ENCODE measurements at regions not wholly inside any gene's neighbourhood (a gene's known extent, or its start where the extent isn't known, plus 50 kb on each side); places are given as distances from the start of the nearest gene placed in this dataset.

DNA sequence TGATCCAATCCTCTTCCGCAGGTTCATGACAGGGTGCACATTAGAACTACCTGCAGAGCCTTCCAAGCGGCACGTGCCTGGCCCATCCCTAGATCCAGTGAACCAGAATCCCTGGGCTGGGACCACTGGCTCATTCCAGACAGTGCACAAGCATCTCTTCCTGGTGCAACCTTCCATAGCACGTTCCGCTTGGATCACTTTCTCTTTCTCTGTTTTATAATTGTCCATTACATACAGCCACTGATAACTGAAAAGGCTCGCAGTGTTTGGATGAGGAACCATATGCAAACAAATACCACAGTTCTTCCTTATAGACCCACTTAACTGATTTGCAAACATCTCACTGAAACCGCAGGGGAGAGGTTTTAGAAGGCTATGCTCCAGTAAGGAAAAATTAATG is 59.6 kb upstream of the DDR1 start:
- no peak overlapping the region for H3K4me3 ChIP-seq (ENCODE audit: low read depth, low read length)
- DNase-seq (ENCODE audit: low read depth) = no peak
- TF ChIP-seq CTCF (IDR thresholded peaks at IDR 0.05; ENCODE audit: insufficient read depth, low read depth, low read length, missing control alignments) = no peak

DNA sequence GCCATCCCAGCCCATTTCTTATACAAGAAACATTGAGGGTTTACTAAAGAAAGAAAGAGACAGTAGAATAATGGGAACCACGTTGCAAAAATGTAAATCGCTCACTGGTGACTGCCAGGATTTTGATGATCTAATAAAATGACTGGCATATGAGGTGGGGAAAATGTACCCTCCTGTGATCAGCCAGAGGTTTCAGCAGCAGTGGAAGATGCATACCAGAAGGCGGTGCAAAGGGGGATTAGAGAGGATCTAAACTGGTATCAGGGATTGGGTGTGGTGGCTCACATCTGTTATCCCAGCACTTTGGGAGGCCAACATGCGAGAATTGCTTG is 60.8 kb upstream of the DDR1 start:
- DNase-seq (ENCODE audit: low read depth) = no peak
- H3K4me3 ChIP-seq (ENCODE audit: low read depth, low read length) = no peak overlapping the region
- no peak for TF ChIP-seq CTCF (IDR thresholded peaks at IDR 0.05; ENCODE audit: insufficient read depth, low read depth, low read length, missing control alignments)

GRCh38 chr6:30821862-30822784 is 62.2 kb upstream of the DDR1 start:
- TF ChIP-seq CTCF (IDR thresholded peaks at IDR 0.05; ENCODE audit: insufficient read depth, low read depth, low read length, missing control alignments) = peak; percentile 47
- H3K4me3 ChIP-seq (ENCODE audit: low read depth, low read length) = no peak overlapping the region
- peak; percentile 64 for DNase-seq (ENCODE audit: low read depth)

DNA sequence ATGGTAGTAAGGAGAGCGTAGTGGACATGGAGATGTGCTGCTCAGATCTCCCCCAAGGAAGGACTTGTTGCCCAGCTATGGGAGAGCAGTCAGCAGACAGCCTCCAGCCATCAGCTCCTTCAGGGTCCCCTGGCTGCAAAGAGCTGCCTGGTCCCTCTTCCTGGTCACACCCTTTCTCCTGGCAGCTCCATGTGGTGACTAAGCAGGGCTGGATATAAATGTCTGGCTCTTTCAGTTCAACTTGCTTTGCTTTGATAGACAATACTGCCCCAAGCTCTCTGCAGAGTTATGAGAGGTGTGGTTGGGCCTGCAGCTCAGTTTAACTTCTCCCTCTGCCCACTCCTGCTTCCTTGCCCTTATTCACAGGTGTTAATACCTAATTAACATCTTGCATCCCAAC is 64.1 kb upstream of the DDR1 start:
- no peak overlapping the region for H3K4me3 ChIP-seq (ENCODE audit: low read depth, low read length)
- no peak for TF ChIP-seq CTCF (IDR thresholded peaks at IDR 0.05; ENCODE audit: insufficient read depth, low read depth, low read length, missing control alignments)
- DNase-seq (ENCODE audit: low read depth) = no peak

DNA sequence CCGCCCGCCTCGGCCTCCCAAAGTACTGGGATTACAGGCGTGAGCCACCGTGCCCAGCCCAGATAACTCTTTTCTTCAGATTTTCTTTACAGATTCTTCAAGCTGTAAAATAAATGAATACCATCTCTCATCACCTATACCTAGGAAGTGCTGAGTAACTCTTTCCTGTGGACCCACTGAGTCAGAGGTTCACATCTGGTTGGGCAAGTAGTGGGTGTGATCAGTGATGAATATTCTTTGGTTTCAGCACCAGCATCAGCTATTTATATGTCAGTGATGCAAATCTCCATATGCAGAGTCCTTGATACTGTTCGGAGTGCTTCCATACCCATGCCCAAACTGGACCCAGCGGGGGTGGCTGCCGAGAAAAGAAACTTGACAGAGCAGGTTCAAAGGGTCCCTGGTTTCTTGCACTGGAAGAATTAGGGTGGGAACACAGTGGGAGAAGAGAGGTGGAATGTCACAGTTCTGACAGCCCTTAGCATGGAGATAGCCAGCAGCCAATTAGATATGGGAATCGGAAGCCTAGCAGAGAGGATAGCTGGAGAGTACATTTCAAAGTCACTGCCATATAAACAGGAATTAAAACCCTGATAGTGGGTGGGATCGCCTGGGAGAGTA is 64.9 kb upstream of the DDR1 start:
- no peak for TF ChIP-seq CTCF (IDR thresholded peaks at IDR 0.05; ENCODE audit: insufficient read depth, low read depth, low read length, missing control alignments)
- no peak overlapping the region for H3K4me3 ChIP-seq (ENCODE audit: low read depth, low read length)
- no peak for DNase-seq (ENCODE audit: low read depth)

DNA sequence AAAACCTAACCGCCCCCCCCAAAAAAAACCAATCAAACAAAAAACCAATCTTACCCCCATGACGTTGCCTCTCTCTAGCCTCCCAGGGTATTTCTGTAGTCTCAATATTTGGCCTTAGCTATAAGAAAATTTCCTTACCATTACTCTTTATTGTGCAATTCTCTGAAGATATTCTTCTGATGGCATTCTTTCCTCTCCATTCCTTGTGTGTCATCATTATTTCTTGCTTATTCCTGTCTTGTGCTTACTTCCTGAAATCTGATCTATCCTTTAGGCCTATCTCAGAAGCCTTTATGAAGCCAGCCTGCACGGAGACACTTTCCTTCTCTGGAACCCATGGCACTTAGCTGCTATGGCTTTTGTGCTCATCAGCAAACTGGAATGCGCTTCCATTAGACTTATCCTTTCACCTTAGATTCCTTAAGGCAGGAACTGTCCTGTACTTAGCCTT is 65.9 kb upstream of the DDR1 start:
- TF ChIP-seq CTCF (IDR thresholded peaks at IDR 0.05; ENCODE audit: insufficient read depth, low read depth, low read length, missing control alignments) = no peak
- H3K4me3 ChIP-seq (ENCODE audit: low read depth, low read length) = no peak overlapping the region
- DNase-seq (ENCODE audit: low read depth) = no peak
